SK-N-MC (cell line): ENCODE measurements at regions not wholly inside any gene's neighbourhood (a gene's known extent, or its start where the extent isn't known, plus 50 kb on each side); places are given as distances from the start of the nearest gene placed in this dataset.
A peak's percentile ranks its signal among the peaks of the same experiment; 100 is the strongest.

Source experiments
- DNase-seq: peaks from one replicate; pipeline ENCODE4 v3.0.0-alpha.2; 2011; ENCODE audit warnings: low read depth, low spot score
- H3K27ac ChIP-seq: fragments of 200-600 bp; sonication (generic); 2 replicates; pipeline ENCODE4 v1.5.1; 2016; ENCODE audit warnings: mixed run types
- H3K36me3 ChIP-seq: fragments of 200-600 bp; sonication (generic); 2 replicates; pipeline ENCODE4 v1.6.1; 2017; ENCODE audit warnings: antibody characterized with exemption, low read length, mixed read lengths; ENCODE audit not compliant: insufficient read depth
- H3K4me3 ChIP-seq: fragments of 200-600 bp; sonication (generic); 2 replicates; pipeline ENCODE4 v1.5.1; 2016
- H3K9ac ChIP-seq: fragments of 200-600 bp; sonication (generic); 2 replicates; pipeline ENCODE4 v1.8.0; 2017; ENCODE audit warnings: mixed run types, mixed read lengths; ENCODE audit not compliant: insufficient read length
- H3K9me3 ChIP-seq: fragments of 200-600 bp; sonication (generic); 2 replicates; pipeline ENCODE4 v1.6.1; 2017; ENCODE audit warnings: low read depth, mild to moderate bottlenecking, antibody characterized with exemption, low read length, moderate library complexity, mixed read lengths
- EZH2 ChIP-seq: fragments of 200-600 bp; sonication (generic); IDR thresholded peaks from one replicate; pipeline ENCODE4 v1.6.1; 2017; ENCODE audit warnings: antibody characterized with exemption
- FOXP2 ChIP-seq: optimal IDR thresholded peaks from 2 replicates; pipeline ENCODE3; 2011; ENCODE audit warnings: mild to moderate bottlenecking, moderate library complexity; ENCODE audit not compliant: insufficient read depth; ENCODE audit errors: extremely low read length, control extremely low read depth
- POLR2AphosphoS5 ChIP-seq: IDR thresholded peaks from 2 replicates; pipeline ENCODE4 v1.6.1; 2012; ENCODE audit warnings: mild to moderate bottlenecking, low read depth, low read length, borderline replicate concordance

DNA sequence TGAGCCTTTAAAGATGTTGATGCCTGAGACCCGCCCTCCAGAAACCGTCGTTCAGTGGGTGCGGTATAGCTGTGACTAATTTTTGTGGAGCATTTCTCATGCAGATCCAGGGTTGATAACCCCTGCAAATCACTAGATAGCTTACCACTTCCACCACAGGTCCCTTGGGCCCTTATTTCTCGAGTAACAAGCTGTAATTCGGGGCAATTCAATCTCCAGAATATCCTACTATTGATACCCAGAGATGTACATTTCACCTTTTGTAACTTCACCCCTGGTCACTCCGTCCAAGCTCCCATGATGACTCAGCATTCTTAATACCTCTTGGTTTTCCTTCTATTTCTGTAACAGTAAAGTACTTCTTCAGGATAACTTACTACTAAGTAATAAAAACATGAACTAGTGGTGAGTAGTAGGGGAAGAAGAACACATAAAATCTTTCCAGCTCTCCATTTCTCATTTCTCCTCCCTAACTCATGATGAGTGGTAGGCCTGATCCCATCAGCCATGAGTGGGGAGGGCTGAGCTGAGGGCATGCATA lies 71.9 kb upstream of the UBL3 start:
- Histone ChIP-seq H3K4me3 (no peak overlapping the region), H3K9ac (no peak overlapping the region), H3K27ac (no peak overlapping the region), H3K36me3 (no peaks in the 10 kb centered on the region), H3K9me3 (no peaks in the 10 kb centered on the region)
- DNase-seq = no peak
- TF ChIP-seq FOXP2 = no peak
- no peak for TF ChIP-seq EZH2
- no peak for TF ChIP-seq POLR2AphosphoS5

DNA sequence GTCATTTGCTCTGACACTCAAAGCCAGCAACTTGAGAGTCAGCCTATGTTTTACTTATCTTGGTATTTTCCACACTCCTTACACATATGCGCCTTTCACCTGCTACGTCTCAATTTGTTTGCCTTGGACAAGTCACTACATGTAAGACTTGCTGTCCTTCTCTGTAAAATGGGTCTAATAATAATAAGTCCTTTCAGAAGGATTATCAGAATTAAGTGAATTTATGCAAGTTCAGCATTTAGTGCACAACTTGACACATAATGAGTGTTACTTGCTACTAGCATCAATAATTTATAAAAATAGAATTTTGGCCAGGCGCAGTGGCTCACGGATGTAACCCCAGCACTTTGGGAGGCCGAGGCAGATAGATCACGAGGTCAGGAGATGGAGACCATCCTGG lies 71.1 kb upstream of the UBL3 start:
- DNase-seq = no peak
- Histone ChIP-seq H3K36me3 (no peaks in the 10 kb centered on the region), H3K27ac (no peak overlapping the region), H3K9ac (no peak overlapping the region), H3K9me3 (no peaks in the 10 kb centered on the region), H3K4me3 (no peak overlapping the region)
- TF ChIP-seq EZH2 = no peak
- no peak for TF ChIP-seq FOXP2
- TF ChIP-seq POLR2AphosphoS5 = no peak

DNA sequence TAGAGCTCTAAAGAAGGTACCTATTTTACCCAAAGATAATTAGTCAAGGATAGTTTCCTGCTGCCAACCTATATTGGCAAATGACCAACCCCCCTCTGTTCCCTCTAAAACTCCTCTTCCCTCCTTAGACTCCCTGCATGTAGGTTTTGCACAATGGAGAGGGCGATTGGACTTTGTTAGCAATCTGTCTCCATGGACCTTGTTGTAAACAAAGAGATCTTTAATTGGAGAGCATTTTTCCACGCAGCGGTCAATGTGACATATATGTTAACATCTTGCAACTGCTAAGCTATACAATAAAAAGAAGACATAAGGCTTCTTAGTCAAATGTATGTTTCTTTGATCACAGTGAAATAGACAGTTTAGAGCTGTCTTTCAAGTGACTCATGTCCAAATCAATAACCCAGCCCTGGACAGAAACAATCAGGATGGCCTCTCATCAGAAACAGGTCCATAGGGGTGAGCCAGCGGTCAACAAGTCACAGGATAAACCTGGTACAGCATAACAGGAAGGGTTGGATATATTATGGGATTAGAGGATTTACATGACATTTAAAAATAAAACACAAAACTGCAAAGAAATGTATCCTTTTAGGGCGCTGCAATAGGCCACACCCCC lies 69.7 kb upstream of the UBL3 start:
- Histone ChIP-seq H3K9me3 (no peaks in the 10 kb centered on the region), H3K9ac (no peak overlapping the region), H3K36me3 (no peaks in the 10 kb centered on the region), H3K4me3 (no peak overlapping the region), H3K27ac (no peak overlapping the region)
- no peak for DNase-seq
- TF ChIP-seq FOXP2 (no peak), POLR2AphosphoS5 (no peak), EZH2 (no peak)

DNA sequence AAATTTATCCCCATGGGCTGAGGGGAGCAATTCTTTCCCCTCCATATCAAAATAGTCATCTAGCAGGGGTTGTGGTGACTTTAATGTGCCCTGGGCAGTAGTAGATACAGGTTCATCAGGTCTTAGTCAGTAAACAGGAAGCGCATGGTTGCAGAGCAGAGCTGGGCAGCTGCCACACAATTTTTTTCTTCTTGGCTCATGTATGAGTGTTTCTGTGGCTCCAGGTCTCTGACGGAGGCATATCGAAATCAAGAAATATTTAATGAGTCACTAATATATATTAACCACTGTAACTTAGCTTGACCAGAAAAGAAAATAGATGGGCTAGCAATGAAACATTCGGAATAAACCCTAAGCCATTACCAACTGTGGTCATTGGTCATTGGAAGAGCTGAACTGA lies 68.4 kb upstream of the UBL3 start:
- Histone ChIP-seq H3K36me3 (no peaks in the 10 kb centered on the region), H3K4me3 (no peak overlapping the region), H3K9me3 (no peaks in the 10 kb centered on the region), H3K9ac (no peak overlapping the region), H3K27ac (no peak overlapping the region)
- DNase-seq = no peak
- TF ChIP-seq FOXP2 (no peak), EZH2 (no peak), POLR2AphosphoS5 (no peak)

DNA sequence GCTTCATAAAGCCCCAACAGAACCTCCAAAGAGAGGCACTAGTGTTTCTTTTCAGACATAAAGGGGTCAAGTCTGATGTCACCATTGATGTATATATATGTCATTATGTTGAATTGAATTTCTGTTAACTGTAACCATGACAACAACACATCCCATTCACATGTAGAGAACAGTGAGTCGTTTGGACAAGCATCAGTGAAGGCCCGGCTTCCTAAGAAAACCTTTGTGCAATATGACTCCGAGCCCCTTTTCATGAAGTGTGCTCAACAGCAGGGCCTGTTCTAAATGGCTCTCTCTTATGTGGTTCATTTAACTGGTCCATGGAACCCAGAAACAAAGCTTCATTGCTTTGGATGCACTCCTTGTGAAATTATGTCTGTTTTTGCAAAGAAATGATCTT lies 67.2 kb upstream of the UBL3 start:
- Histone ChIP-seq H3K27ac (no peak overlapping the region), H3K36me3 (no peaks in the 10 kb centered on the region), H3K4me3 (no peak overlapping the region), H3K9ac (no peak overlapping the region), H3K9me3 (no peaks in the 10 kb centered on the region)
- TF ChIP-seq POLR2AphosphoS5 (no peak), EZH2 (no peak), FOXP2 (no peak)
- no peak for DNase-seq

DNA sequence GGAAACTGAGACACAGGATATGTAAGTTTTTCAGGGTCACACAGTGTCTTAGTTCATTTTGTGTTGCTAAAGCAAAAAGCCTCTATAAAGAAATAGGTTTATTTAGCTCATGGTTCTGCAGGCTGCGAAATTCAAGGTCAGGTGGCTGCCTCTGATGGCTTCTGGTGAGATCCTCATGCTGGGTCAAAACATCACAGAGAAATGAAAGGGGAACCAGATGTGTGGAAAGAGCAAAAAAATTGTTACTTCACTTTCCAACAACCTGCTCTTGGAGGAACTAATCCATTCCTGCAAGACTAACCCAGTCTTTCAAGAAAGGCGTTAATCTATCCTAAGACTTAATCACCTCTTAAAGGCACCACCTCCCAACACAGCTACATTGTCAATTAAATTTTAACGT lies 64.2 kb upstream of the UBL3 start:
- no peak for DNase-seq
- Histone ChIP-seq H3K36me3 (no peaks in the 10 kb centered on the region), H3K9me3 (no peaks in the 10 kb centered on the region), H3K4me3 (no peak overlapping the region), H3K27ac (no peak overlapping the region), H3K9ac (no peak overlapping the region)
- TF ChIP-seq POLR2AphosphoS5 = no peak
- TF ChIP-seq FOXP2 = no peak
- TF ChIP-seq EZH2 = no peak

DNA sequence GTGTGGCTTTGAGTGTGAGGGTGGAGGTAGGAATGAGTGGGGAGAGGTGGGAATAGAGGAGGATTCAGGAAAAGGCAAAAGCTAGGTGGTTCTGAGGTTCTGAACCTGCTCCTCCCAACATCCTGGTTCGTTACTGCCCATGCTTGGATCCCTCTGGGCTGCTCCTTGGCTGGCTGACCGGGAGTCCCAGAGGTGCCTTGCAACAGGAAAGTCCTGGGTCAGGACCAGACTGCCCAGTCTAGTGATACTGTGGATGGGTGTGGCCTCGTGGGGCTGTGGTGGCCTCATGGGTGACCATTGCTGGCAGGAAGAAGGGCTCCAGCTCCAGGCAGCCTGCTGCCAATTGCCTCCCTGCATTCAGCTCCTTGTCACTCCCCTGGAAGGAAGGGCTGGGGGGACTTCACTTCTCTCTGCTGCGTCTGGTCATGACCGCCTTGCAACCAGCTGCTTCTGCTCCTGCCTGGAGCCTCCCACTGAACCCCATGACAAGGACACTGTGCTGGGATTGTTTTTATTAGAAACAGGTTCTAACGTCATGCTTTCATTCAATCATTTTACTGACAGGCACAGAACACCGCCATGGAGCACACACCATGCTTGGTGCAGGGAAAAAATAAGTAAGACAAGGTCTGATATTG lies 61.5 kb upstream of the UBL3 start:
- no peak overlapping the region for H3K4me3 ChIP-seq
- H3K36me3 ChIP-seq = no peaks in the 10 kb centered on the region

DNA sequence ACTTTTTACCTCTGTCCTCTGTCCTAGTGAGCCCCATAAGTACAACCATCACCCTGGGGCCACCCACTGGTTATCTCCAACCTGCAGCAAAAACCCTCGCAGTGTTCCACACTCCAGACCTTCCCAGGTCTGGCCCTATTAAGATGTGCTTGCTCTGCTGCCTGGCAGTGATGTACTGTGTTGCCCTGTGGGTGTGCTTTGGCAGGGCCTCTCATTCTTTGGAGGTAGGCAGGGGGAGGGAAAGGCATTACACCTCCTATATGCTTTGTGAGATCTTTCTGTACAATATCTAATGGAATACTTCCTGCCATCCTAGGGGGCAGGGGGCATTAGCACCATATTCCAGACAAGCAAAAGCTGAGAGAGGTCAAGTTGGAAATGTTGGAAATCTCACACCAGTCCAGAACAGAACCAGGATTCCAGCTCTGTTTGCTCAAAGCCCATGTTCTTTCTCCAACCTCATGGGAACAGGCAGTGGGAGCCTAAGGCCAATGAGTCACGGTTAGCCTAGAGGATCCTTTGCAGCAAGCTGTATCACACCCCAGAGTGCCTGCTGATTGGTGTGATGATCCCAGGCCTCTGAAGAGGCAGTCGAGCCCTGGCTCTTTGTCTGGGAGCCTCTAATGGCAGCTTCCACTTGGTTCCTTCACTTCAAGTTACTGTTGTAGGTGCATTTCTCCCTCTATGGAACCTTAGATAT lies 59.7 kb upstream of the UBL3 start:
- H3K4me3 ChIP-seq = no peak overlapping the region
- no peaks in the 10 kb centered on the region for H3K9me3 ChIP-seq
- TF ChIP-seq POLR2AphosphoS5 (no peak), EZH2 (no peak), FOXP2 (no peak)
- no peak overlapping the region for H3K27ac ChIP-seq
- no peak for DNase-seq
- no peak overlapping the region for H3K9ac ChIP-seq
- no peaks in the 10 kb centered on the region for H3K36me3 ChIP-seq

More for the DNA sequence above, 61.5 kb upstream of the UBL3 start:
- H3K9me3 ChIP-seq = no peaks in the 10 kb centered on the region
- DNase-seq = no peak
- H3K27ac ChIP-seq = no peak overlapping the region
- H3K9ac ChIP-seq = no peak overlapping the region
- no peak for TF ChIP-seq FOXP2
- no peak for TF ChIP-seq EZH2
- no peak for TF ChIP-seq POLR2AphosphoS5

DNA sequence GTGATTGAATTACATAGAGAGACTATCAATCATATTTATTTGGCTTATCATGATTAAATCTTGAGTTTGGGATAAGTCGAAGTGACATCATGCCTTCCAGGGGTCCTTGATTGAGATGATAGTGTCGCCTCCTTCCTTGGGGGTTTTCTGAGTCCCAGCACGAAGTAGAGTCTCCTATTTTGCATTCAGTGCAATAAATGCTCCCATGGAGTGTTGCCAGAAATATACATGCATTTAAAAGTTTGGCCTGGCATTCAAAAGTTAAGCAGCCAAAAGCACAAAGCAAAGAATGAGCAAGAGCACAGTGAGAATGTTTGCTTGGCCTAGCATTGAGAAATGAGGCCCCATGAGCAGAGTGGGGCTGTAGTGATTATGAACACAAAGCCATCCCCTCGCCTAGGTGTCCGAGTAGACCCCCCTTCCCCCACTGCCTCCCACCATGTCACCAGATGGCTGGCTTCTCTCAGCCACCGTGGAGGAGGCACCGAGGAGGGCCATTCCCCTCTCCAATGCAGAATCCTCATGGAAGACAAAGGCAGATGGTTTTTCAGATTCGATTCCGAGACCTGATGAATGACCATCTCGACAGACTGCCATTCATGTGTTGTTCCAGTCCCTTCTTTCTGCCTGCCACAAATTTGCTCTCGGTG lies 58.8 kb upstream of the UBL3 start:
- peak; percentile 45 for DNase-seq
- TF ChIP-seq FOXP2 (no peak), EZH2 (no peak), POLR2AphosphoS5 (no peak)
- H3K36me3 ChIP-seq = no peaks in the 10 kb centered on the region
- no peak overlapping the region for H3K27ac ChIP-seq
- no peak overlapping the region for H3K4me3 ChIP-seq
- no peaks in the 10 kb centered on the region for H3K9me3 ChIP-seq
- H3K9ac ChIP-seq = no peak overlapping the region
